Mammary epithelial cell (primary cell): ENCODE measurements at regions not wholly inside any gene's neighbourhood (a gene's known extent, or its start where the extent isn't known, plus 50 kb on each side); places are given as distances from the start of the nearest gene placed in this dataset.
A peak's percentile ranks its signal among the peaks of the same experiment; 100 is the strongest.

Source experiments
- EZH2 ChIP-seq: IDR thresholded peaks from 2 replicates; pipeline ENCODE4 v1.6.1; 2012; ENCODE audit warnings: low read length, inconsistent platforms, borderline replicate concordance
- TF ChIP-seq, protein P1 (sequence below), 2 donors: IDR thresholded peaks in 1 of 2; conservative IDR thresholded peaks in 1 of 2; 2 replicates each; pipeline ENCODE4 v1.5.1; 2011 to 2012; ENCODE audit warnings: inconsistent platforms in 2 of 2, low read length in 2 of 2, mild to moderate bottlenecking in 2 of 2, control low read depth in 1 of 2, low read depth in 1 of 2; ENCODE audit not compliant: insufficient read depth in 1 of 2; ENCODE audit errors: extremely low read depth in 1 of 2

DNA sequence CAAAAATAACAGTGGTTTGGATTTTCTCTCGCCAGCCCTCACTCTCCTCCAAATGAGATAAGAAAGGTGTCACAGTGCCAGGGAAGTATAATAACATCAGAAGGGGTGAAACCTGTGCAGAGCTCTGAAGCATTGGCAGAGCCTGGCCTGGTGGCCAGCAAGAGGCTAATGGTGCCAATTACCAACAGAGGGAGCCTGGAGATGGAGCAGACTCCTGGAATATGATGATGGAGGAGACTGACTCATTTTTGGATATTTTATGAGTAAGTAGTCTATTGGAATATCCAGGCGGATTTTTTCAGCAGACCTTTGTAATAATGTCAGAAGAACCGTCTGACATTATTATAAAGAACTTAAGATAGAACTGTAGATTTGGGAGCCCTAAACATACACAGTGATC, 442.6 kb upstream of the MARCKS start:
- TF ChIP-seq, protein P1, sequence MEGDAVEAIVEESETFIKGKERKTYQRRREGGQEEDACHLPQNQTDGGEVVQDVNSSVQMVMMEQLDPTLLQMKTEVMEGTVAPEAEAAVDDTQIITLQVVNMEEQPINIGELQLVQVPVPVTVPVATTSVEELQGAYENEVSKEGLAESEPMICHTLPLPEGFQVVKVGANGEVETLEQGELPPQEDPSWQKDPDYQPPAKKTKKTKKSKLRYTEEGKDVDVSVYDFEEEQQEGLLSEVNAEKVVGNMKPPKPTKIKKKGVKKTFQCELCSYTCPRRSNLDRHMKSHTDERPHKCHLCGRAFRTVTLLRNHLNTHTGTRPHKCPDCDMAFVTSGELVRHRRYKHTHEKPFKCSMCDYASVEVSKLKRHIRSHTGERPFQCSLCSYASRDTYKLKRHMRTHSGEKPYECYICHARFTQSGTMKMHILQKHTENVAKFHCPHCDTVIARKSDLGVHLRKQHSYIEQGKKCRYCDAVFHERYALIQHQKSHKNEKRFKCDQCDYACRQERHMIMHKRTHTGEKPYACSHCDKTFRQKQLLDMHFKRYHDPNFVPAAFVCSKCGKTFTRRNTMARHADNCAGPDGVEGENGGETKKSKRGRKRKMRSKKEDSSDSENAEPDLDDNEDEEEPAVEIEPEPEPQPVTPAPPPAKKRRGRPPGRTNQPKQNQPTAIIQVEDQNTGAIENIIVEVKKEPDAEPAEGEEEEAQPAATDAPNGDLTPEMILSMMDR (conservative IDR thresholded peaks at IDR 0.05 in 1 of 2, IDR thresholded peaks at IDR 0.05 in 1 of 2; ENCODE audit: extremely low read depth in 1 of 2, insufficient read depth in 1 of 2, low read depth in 1 of 2, low read length in 2 of 2) = peak; percentile 60 to 84
- no peak for TF ChIP-seq EZH2
